Heart left ventricle (tissue), 16 donors: ENCODE measurements at regions not wholly inside any gene's neighbourhood (a gene's known extent, or its start where the extent isn't known, plus 50 kb on each side); places are given as distances from the start of the nearest gene placed in this dataset.
A peak's percentile ranks its signal among the peaks of the same experiment; 100 is the strongest.

Experiments used
- ATAC-seq, 4 donors: fragments of 200-7000 bp; cut with Tn5 transposase; one replicate each; pipeline ENCODE4 v1.9.1; 2020 to 2022; ENCODE audit warnings: moderate library complexity in 4 of 4, mild to moderate bottlenecking in 3 of 4, moderate number of reproducible peaks in 1 of 4
- DNase-seq, 5 donors: peaks; one replicate each; pipeline ENCODE4 v3.0.0-alpha.2; 2020
- H3K27ac ChIP-seq, 12 donors: fragments of 200-600 bp; sonication (generic) in 4 of 12; one replicate each; pipeline versions ENCODE4 v1.5.0 to v1.8.0; 2016 to 2022; ENCODE audit warnings: mild to moderate bottlenecking in 2 of 12
- H3K27me3 ChIP-seq, 9 donors: fragments of 200-600 bp; sonication (generic) in 2 of 9; one replicate each; pipeline versions ENCODE4 v1.5.1 to v1.8.0; 2016 to 2022; ENCODE audit warnings: mild to moderate bottlenecking in 3 of 9
- H3K36me3 ChIP-seq, 9 donors: fragments of 200-600 bp; sonication (generic) in 2 of 9; one replicate each; pipeline versions ENCODE4 v1.5.0 to v1.8.0; 2018 to 2022; ENCODE audit warnings: mild to moderate bottlenecking in 2 of 9
- H3K4me1 ChIP-seq, 12 donors: fragments of 200-600 bp; sonication (generic) in 4 of 12; one replicate each; pipeline versions ENCODE4 v1.5.0 to v1.8.0; 2016 to 2022; ENCODE audit warnings: mild to moderate bottlenecking in 3 of 12
- H3K4me3 ChIP-seq, 12 donors: fragments of 200-600 bp; sonication (generic) in 4 of 12; one replicate each; pipeline versions ENCODE4 v1.5.0 to v1.8.0; 2017 to 2022; ENCODE audit warnings: mild to moderate bottlenecking in 9 of 12, moderate library complexity in 4 of 12
- H3K9me3 ChIP-seq, 12 donors: fragments of 200-600 bp; sonication (generic) in 4 of 12; one replicate each; pipeline versions ENCODE4 v1.5.0 to v1.8.0; 2016 to 2022; ENCODE audit warnings: mild to moderate bottlenecking in 1 of 12
- POLR2A ChIP-seq, 2 donors: fragments of 450-650 bp; IDR thresholded peaks; one replicate each; pipeline ENCODE4 v1.6.1; 2017; ENCODE audit warnings: antibody characterized with exemption in 2 of 2, mild to moderate bottlenecking in 2 of 2, moderate library complexity in 2 of 2
- WGBS, 4 donors: extraction: QIAGEN DNeasy Blood & Tissue Kit in 2 of 4; methylation state at CpG; one replicate each; pipeline versions ENCODE4 v1.1.5 to v1.1.7; 2013 to 2018; 5-methylcytosine and 5-hydroxymethylcytosine counted together
- intact Hi-C, 10 donors: fragments of 100-400 bp; cut with DNase I; formaldehyde crosslinking; loops; one replicate each; pipeline versions ENCODE4 v1.11.1 to v1.14.2; 2022
- TF ChIP-seq, protein P1 (sequence below), 12 donors: fragments of 200-600 bp; sonication (generic) in 4 of 12; IDR thresholded peaks; one replicate each; pipeline versions ENCODE4 v1.5.0 to v1.8.0; 2018 to 2022; ENCODE audit warnings: antibody characterized with exemption in 12 of 12, mild to moderate bottlenecking in 5 of 12
- donor health status: ischemic (EF 13 %, LVEDD 7.1; RV severe dilation, severe dysfunction).
- donor health status: healthy with polysubstance abuse.
- donor health status: DM: no; HTN: yes; CAD: no.
- donor health status: DM: no; HTN: no; CAD: no.
- donor health status: ischemic (EF 25% LVEDD 6.9; RV normal size, moderate dysfunction).
- donor health status: ischemic (EF 25% LVEDD 5.7; RV mildly dilated, moderate dysfunction).
- donor health status: healthy.
- donor health status: DM: yes; HTN: yes; CAD: no.
- donor health status: ischemic (EF 35%, LVEDD 5.7; RV mildly dilated, moderate dysfunction).
- donor health status: nonischemic (EF 11% LVEDD 7.7; RV severe dilation, severe dysfunction).
- donor health status: DM: yes; HTN: yes; CAD: no.
- donor health status: PGD.
- donor health status: ischemic (EF 29% LVEDD 5.4; RV normal size, mild dysfunction).
- donor health status: nonischemic (EF 23%, LVEDD 6.1; RV moderate dilation, normal function).

- 93 to 98% (median 95%) methylated on average over 1 of the region's 1 CpG for WGBS, 4 donors
- ATAC-seq: no peak
- H3K27ac ChIP-seq: no peak overlapping the region
Observed at GRCh38 chr17:31758646-31759045, 100.4 kb downstream of the COPRS start.

DNA sequence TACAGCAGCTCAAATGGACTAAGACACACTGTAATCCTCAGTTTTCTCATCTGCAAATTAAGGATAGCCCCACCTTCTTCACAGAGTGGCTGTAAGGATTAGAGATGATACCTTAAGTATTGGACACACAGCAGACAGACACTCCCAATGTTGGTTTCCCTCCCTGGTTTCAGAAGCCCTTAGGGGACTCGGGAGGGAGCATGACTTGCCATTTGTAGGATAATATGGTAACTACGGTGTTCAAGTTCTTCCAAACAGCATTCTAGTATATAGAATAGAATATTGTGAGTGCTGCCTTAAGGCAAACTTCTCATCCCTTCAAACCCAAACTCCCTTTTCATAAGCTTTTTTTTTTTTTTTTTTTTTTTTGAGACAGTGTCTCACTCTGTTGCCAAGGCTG is 101.9 kb downstream of the COPRS start:
- no peaks in the 10 kb centered on the region for H3K36me3 ChIP-seq
- H3K4me1 ChIP-seq: peaks cover 0 to 15% (median 0%) of the 10 kb centered on the region in 12 donors
- 91 to 97% (median 94%) methylated on average over 2 of the region's 2 CpGs for WGBS, 4 donors

More at GRCh38 chr17:31758646-31759045, 100.4 kb downstream of the COPRS start:
- H3K27me3 ChIP-seq: no peaks in the 10 kb centered on the region
- H3K9me3 ChIP-seq: no peaks in the 10 kb centered on the region
- H3K4me1 ChIP-seq: peaks cover 0 to 13% (median 0%) of the 10 kb centered on the region in 12 donors
- no peak for TF ChIP-seq POLR2A (IDR thresholded peaks at IDR 0.05)
- TF ChIP-seq, protein P1, sequence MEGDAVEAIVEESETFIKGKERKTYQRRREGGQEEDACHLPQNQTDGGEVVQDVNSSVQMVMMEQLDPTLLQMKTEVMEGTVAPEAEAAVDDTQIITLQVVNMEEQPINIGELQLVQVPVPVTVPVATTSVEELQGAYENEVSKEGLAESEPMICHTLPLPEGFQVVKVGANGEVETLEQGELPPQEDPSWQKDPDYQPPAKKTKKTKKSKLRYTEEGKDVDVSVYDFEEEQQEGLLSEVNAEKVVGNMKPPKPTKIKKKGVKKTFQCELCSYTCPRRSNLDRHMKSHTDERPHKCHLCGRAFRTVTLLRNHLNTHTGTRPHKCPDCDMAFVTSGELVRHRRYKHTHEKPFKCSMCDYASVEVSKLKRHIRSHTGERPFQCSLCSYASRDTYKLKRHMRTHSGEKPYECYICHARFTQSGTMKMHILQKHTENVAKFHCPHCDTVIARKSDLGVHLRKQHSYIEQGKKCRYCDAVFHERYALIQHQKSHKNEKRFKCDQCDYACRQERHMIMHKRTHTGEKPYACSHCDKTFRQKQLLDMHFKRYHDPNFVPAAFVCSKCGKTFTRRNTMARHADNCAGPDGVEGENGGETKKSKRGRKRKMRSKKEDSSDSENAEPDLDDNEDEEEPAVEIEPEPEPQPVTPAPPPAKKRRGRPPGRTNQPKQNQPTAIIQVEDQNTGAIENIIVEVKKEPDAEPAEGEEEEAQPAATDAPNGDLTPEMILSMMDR (IDR thresholded peaks at IDR 0.05): no peak
- H3K4me3 ChIP-seq: no peak overlapping the region
- intact Hi-C loops: no loop called here
- no peak for DNase-seq
- H3K36me3 ChIP-seq: no peaks in the 10 kb centered on the region

GRCh38 chr17:31754239-31754945 is 104.7 kb downstream of the COPRS start:
- ATAC-seq: peak in 1 of 4 donors; percentile 12
- Histone ChIP-seq H3K4me1 (peaks cover 0 to 10% (median 0%) of the 10 kb centered on the region in 12 donors), H3K27ac (no peak overlapping the region), H3K4me3 (no peak overlapping the region), H3K9me3 (no peaks in the 10 kb centered on the region), H3K36me3 (no peaks in the 10 kb centered on the region), H3K27me3 (no peaks in the 10 kb centered on the region)
- 82 to 88% (median 86%) methylated on average over 7 of the region's 7 CpGs for WGBS, 4 donors
- intact Hi-C loops: no loop called here
- DNase-seq: no peak
- TF ChIP-seq POLR2A (IDR thresholded peaks at IDR 0.05): no peak
- TF ChIP-seq, protein P1 (IDR thresholded peaks at IDR 0.05): no peak

More for the DNA sequence above, 101.9 kb downstream of the COPRS start:
- ATAC-seq (no peak), DNase-seq (no peak)
- no peak for TF ChIP-seq POLR2A (IDR thresholded peaks at IDR 0.05)
- TF ChIP-seq, protein P1 (IDR thresholded peaks at IDR 0.05): no peak
- no peaks in the 10 kb centered on the region for H3K9me3 ChIP-seq
- no peaks in the 10 kb centered on the region for H3K27me3 ChIP-seq
- no peak overlapping the region for H3K4me3 ChIP-seq
- no peak overlapping the region for H3K27ac ChIP-seq
- intact Hi-C loops: no loop called here

GRCh38 chr17:31753011-31753410 is 106.0 kb downstream of the COPRS start:
- intact Hi-C loops: no loop called here
- Histone ChIP-seq H3K27me3 (no peaks in the 10 kb centered on the region), H3K27ac (no peak overlapping the region), H3K9me3 (no peaks in the 10 kb centered on the region), H3K4me3 (no peak overlapping the region), H3K4me1 (peaks cover 0 to 10% (median 0%) of the 10 kb centered on the region in 12 donors), H3K36me3 (no peaks in the 10 kb centered on the region)
- no peak for TF ChIP-seq POLR2A (IDR thresholded peaks at IDR 0.05)
- TF ChIP-seq, protein P1 (IDR thresholded peaks at IDR 0.05): no peak
- DNase-seq: no peak
- ATAC-seq: no peak
- 96 to 100% (median 99%) methylated on average over 2 of the region's 2 CpGs for WGBS, 4 donors
